ENCODE measurements at regions not wholly inside any gene's neighbourhood (a gene's known extent, or its start where the extent isn't known, plus 50 kb on each side); places are given as distances from the start of the nearest gene placed in this dataset.

DNA sequence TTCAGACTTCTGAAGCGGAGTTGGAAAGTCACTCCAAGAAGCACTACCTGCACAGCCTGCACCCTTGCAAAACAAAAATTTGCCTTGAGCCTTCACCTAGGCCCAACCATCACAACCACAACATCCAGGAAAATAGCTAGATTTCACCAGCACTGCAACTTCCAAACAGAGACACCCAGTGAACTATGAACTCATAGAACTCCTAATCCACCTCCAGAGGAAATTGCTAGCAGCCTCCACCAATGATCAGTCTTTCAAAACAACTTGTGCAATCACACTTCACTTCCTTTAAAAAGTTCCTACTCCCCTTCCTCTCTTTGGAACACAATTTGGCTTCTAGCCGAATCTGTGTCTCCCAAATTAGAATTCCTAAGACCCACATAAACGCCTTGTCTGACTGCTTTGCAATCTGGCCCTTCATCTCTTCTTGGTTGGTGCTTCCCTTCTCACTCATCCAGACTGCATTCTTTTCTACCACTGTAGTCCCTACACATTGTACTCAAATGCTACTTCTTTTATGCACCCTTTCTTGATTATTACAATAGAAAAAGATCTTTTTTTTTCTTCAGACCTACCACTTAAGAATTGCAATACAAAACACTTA lies 489.2 kb upstream of the ARGLU1 start:
- no peaks in the 10 kb centered on the region for H3K9me3 Mint-ChIP-seq (ENCODE audit: low read depth)
- no peaks in the 10 kb centered on the region for H3K4me1 Mint-ChIP-seq (ENCODE audit: low read depth)
- H3K4me3 Mint-ChIP-seq (ENCODE audit: unreplicated experiment) = no peak overlapping the region

DNA sequence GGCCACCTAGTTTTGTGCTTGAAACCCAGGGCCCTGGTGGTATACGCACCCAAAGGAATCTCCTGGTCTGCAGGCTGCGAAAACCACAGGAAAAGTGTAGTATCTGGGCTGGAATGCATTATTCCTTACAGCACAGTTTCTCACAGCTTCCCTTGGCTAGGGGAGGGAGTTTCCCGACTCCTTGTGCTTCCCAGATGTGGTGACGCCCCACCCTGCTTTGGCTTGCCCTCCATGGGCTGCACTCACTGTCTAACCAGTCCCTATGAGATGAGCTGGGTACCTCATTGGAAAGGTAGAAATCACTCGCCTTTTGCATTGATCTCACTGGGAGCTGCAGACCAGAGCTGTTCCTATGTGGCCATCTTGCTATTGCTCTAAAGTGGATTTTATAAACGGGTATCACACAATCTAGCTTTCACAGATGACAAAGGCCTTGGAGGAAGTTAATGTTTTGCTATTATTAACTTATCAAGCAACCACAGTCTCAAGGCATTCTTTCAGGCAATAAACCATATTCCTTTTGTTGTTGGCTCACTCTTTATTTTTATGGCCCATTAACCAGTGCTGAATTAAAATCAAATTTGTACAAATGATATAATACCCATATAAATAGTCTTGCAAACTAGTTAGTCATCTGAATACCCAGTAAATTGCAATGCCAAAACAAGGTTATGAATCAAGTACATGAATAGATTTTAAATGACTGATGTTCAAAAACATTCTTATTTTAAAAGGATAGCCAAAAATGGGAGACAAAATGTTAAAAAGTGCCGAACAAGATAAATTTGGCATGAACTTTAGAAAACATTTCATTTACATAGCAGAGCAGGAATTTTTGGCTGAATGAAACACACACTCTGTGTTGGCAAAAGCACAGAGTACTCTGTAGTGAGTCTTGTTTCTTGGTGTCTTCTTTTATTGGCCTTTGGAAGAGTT lies 475.4 kb upstream of the ARGLU1 start:
- peaks cover 10% of the 10 kb centered on the region for H3K4me1 Mint-ChIP-seq (ENCODE audit: low read depth)
- H3K36me3 Mint-ChIP-seq (ENCODE audit: low read depth) = peaks cover 5% of the 10 kb centered on the region

More for the DNA sequence above, 489.2 kb upstream of the ARGLU1 start:
- DNase-seq (ENCODE audit: low spot score) = no peak
- TF ChIP-seq, protein P1, sequence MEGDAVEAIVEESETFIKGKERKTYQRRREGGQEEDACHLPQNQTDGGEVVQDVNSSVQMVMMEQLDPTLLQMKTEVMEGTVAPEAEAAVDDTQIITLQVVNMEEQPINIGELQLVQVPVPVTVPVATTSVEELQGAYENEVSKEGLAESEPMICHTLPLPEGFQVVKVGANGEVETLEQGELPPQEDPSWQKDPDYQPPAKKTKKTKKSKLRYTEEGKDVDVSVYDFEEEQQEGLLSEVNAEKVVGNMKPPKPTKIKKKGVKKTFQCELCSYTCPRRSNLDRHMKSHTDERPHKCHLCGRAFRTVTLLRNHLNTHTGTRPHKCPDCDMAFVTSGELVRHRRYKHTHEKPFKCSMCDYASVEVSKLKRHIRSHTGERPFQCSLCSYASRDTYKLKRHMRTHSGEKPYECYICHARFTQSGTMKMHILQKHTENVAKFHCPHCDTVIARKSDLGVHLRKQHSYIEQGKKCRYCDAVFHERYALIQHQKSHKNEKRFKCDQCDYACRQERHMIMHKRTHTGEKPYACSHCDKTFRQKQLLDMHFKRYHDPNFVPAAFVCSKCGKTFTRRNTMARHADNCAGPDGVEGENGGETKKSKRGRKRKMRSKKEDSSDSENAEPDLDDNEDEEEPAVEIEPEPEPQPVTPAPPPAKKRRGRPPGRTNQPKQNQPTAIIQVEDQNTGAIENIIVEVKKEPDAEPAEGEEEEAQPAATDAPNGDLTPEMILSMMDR (IDR thresholded peaks at IDR 0.05) = no peak
- peaks cover 1% of the 10 kb centered on the region for H3K27me3 Mint-ChIP-seq (ENCODE audit: low read depth)
- no peaks in the 10 kb centered on the region for H3K36me3 Mint-ChIP-seq (ENCODE audit: low read depth)
- no peak overlapping the region for H3K27ac Mint-ChIP-seq (ENCODE audit: unreplicated experiment)

DNA sequence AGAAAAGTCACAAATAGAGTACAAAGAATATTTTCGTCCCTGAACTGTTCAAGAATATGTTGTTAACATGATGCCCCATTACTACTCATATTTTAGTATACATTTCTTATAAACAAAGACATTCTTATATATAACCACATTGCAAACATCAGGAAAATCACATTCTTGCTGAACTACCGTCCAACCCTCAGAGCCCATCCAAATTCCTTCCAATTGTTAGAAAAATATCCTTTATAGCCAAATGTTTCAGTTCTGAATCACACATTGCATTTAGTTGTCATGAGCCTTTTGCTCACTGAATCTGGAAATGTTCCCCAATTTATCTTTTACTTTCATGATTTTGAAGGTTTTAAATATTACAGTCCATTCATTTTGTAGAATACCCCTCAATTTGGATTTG lies 467.8 kb upstream of the ARGLU1 start:
- TF ChIP-seq, protein P1 (IDR thresholded peaks at IDR 0.05) = no peak
- peaks cover 11% of the 10 kb centered on the region for H3K9me3 Mint-ChIP-seq (ENCODE audit: low read depth)
- no peaks in the 10 kb centered on the region for H3K27me3 Mint-ChIP-seq (ENCODE audit: low read depth)
- no peak overlapping the region for H3K4me3 Mint-ChIP-seq (ENCODE audit: unreplicated experiment)
- no peak for DNase-seq (ENCODE audit: low spot score)
- H3K36me3 Mint-ChIP-seq (ENCODE audit: low read depth) = no peaks in the 10 kb centered on the region
- peaks cover 23% of the 10 kb centered on the region for H3K4me1 Mint-ChIP-seq (ENCODE audit: low read depth)
- H3K27ac Mint-ChIP-seq (ENCODE audit: unreplicated experiment) = peak overlapping the region; percentile 83

More for the DNA sequence above, 475.4 kb upstream of the ARGLU1 start:
- no peak for DNase-seq (ENCODE audit: low spot score)
- peaks cover 21% of the 10 kb centered on the region for H3K9me3 Mint-ChIP-seq (ENCODE audit: low read depth)
- H3K27ac Mint-ChIP-seq (ENCODE audit: unreplicated experiment) = no peak overlapping the region
- H3K27me3 Mint-ChIP-seq (ENCODE audit: low read depth) = no peaks in the 10 kb centered on the region
- TF ChIP-seq, protein P1 (IDR thresholded peaks at IDR 0.05) = no peak
- no peak overlapping the region for H3K4me3 Mint-ChIP-seq (ENCODE audit: unreplicated experiment)

DNA sequence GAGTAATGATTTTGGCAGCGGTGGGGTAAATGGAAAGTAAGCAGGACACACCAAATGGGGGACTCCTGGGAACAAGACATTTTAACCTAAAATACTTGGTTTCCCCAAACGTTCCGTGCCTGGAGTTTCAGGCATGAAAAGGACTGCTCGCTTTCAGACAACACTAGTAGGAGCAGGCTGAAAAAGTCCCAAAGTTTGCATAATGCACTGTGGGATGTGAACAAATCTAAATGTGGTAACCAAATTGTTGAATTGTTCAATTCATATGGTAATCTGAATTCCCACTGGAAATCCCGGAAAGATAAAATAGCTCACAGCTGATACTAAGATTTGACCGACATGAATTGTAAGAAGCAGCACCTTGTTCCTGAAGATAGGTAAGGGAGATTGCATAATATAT lies 467.2 kb upstream of the ARGLU1 start:
- H3K27me3 Mint-ChIP-seq (ENCODE audit: low read depth) = no peaks in the 10 kb centered on the region
- H3K36me3 Mint-ChIP-seq (ENCODE audit: low read depth) = no peaks in the 10 kb centered on the region
- peaks cover 23% of the 10 kb centered on the region for H3K4me1 Mint-ChIP-seq (ENCODE audit: low read depth)
- peak overlapping the region; percentile 83 for H3K27ac Mint-ChIP-seq (ENCODE audit: unreplicated experiment)
- no peak overlapping the region for H3K4me3 Mint-ChIP-seq (ENCODE audit: unreplicated experiment)
- peaks cover 5% of the 10 kb centered on the region for H3K9me3 Mint-ChIP-seq (ENCODE audit: low read depth)
- TF ChIP-seq, protein P1 (IDR thresholded peaks at IDR 0.05) = no peak
- DNase-seq (ENCODE audit: low spot score) = no peak

DNA sequence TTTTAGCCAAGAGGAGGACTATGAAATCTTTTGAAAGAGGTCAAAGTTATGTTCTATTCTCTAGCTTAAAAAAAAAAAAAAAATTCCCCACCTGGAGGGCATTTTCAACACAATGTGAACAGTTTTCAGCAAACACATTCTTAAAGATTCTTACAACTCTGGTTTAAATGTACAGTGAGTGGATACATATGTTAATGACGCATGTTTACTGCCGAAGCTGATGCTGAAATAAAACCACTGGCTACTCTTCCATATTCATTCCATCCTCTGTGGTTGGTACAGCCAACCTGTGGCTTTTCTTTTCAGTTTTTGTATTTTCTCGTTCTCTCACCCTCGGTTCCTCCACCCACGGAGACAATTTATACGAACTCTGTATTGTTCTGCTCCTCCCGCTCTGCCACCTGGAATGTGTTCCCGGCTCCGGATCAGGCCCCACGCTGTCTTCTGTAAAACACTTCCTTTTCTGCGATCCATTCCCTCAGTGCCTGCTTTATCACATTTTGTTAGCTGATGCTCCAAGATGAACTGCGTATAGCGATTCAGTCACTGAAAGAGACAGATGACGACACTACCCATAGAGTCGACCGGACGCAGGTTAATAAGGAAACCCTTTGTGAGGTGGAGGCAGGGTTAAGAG lies 466.4 kb upstream of the ARGLU1 start:
- Mint-ChIP-seq H3K4me1 (ENCODE audit: low read depth) (peaks cover 23% of the 10 kb centered on the region), H3K36me3 (ENCODE audit: low read depth) (no peaks in the 10 kb centered on the region), H3K9me3 (ENCODE audit: low read depth) (peaks cover 5% of the 10 kb centered on the region), H3K4me3 (ENCODE audit: unreplicated experiment) (no peak overlapping the region), H3K27me3 (ENCODE audit: low read depth) (no peaks in the 10 kb centered on the region), H3K27ac (ENCODE audit: unreplicated experiment) (no peak overlapping the region)
- TF ChIP-seq, protein P1 (IDR thresholded peaks at IDR 0.05) = no peak
- DNase-seq (ENCODE audit: low spot score) = no peak

Measured in chondrocyte (in vitro differentiated cells).